NCI-H2029 treated with DMSO at 0.1 percent for 48 hours (cell line): ENCODE measurements at regions not wholly inside any gene's neighbourhood (a gene's known extent, or its start where the extent isn't known, plus 50 kb on each side); places are given as distances from the start of the nearest gene placed in this dataset.

Source experiments
- DNase-seq: peaks from one replicate; lab custom pipeline; 2025; lab: John Stamatoyannopoulos, UW

DNA sequence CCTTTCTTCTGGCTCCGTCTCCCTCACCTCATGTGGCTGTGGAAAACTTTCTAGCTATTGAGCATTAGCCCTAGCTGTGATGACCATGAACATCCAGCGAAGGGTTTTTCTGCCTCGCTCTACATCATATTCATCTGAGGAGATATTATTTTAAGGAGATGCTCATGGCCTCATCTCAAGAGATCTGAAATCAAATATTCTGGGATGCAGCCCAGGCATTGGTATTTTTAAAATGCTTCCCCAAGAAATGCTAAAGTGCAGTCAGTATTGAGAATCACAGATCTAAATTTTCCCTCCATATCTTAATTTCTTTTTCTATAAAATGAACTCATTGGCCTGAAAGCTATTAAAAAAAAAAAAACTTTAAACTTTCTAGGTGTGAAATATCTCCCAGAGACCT lies 238.2 kb upstream of the CELF2 start:
- no peak for DNase-seq

DNA sequence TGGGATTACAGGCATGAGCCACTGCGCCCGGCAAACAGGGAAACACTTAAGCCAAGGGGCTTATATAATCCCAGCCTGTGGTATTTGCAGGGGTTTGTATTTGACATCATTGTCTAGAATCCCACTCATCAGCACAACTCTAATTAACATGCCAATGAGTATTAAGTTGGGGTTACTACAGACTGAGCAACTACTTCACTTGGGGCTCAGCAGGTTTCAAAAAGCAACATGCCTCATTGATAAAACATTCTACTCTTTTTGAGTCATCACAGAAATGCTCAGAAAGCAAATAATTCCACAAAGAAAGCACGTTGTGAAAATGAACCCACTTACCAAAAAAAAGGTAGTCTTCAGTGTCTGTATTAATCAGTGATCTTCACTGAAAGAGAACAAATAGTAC lies 236.9 kb upstream of the CELF2 start:
- no peak for DNase-seq

- DNase-seq: no peak
Observed at GRCh38 chr10:10782603-10783002, 235.1 kb upstream of the CELF2 start.

- no peak for DNase-seq
Observed at GRCh38 chr10:10785627-10786026, 232.0 kb upstream of the CELF2 start.

- no peak for DNase-seq
Observed at GRCh38 chr10:10786109-10787090, 231.3 kb upstream of the CELF2 start.

GRCh38 chr10:10787586-10787985 lies 230.1 kb upstream of the CELF2 start:
- no peak for DNase-seq

GRCh38 chr10:10788761-10789160 lies 228.9 kb upstream of the CELF2 start:
- DNase-seq: no peak

DNA sequence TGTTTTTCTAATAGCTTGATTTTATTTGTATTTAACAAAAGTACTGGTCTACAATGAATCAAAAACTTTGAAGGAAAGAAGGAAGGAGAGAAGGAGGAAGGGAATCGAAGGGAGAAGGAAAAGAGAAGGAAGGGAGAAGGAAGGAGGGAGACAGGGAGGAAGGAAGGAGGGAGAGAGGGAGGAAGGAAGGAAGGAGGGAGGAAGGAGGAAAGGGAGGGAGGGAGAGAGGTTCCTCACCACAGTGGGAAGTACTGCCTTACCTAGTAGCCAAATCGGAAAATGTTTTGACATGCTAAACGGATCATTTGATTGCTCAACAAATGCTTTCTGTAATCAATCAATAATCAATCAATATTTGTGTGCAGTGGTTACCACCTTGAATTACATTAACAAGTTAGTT lies 225.8 kb upstream of the CELF2 start:
- DNase-seq: no peak

- no peak for DNase-seq
Observed at GRCh38 chr10:10792681-10793080, 225.0 kb upstream of the CELF2 start.

- no peak for DNase-seq
Observed at GRCh38 chr10:10794046-10794445, 223.6 kb upstream of the CELF2 start.

GRCh38 chr10:10794791-10795191 lies 222.9 kb upstream of the CELF2 start:
- DNase-seq: no peak

DNA sequence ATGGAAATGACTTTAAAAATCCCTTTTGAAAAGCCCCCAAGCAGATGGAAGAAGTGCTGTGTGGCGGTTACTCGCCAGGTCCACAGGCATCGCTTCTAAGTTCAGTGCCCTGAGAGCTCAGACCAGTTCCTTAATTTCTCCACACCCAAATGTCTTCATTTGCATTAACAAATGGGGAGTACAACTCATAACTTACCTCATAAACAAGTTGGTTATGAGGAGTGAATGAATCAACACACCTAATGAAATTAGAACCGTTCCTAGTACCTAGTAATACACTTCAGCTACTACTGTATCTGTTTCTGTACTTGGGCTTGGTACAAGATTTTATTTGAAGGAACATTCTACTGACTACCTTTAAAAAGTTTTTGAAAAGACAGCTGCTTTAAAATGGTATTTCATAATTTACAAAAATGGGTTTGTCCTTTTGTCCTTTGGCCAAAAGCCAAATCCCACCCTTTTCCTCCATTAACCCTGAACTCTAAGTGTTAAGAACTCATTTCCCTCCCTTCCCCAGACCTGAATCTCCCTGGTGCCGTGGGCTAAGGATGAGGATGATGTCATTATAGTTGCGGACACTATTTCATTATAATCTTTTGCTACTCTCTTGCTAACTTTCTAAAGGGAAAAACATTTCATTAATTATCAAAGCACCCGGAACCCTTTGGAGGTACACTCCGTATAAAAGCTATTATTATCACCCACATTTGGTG lies 221.5 kb upstream of the CELF2 start:
- DNase-seq: no peak

DNA sequence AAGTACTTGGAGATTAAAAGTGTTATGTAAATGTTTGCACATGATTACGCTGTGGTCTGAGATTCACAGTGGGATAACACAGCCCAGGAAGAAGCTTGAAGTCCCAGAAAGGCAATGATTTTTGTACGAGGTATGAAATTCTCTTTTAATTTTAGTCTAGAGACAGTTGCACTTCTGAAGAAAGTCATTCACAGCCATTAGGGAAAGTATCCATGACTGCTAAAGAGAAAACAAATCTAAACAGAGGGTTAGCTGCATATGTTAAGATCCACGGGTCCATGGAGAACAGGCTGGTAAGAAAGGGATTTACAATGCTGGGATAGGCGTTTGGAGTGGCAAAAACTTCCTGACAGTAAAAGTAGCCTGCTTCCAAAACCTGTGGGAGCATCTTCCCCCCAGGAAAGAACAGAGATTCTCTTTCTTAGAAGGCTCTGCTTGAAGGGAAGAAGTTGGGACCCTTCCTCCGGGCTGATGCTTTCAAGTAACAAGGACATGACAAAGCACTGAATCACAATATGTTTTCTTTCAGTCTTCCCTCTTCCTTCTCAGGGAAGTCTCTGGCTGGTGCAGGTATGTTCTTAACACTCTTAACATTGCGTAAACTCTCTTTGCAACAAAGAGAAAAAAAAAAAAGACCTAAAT lies 220.8 kb upstream of the CELF2 start:
- DNase-seq: no peak

GRCh38 chr10:10797513-10797912 lies 220.2 kb upstream of the CELF2 start:
- no peak for DNase-seq

DNA sequence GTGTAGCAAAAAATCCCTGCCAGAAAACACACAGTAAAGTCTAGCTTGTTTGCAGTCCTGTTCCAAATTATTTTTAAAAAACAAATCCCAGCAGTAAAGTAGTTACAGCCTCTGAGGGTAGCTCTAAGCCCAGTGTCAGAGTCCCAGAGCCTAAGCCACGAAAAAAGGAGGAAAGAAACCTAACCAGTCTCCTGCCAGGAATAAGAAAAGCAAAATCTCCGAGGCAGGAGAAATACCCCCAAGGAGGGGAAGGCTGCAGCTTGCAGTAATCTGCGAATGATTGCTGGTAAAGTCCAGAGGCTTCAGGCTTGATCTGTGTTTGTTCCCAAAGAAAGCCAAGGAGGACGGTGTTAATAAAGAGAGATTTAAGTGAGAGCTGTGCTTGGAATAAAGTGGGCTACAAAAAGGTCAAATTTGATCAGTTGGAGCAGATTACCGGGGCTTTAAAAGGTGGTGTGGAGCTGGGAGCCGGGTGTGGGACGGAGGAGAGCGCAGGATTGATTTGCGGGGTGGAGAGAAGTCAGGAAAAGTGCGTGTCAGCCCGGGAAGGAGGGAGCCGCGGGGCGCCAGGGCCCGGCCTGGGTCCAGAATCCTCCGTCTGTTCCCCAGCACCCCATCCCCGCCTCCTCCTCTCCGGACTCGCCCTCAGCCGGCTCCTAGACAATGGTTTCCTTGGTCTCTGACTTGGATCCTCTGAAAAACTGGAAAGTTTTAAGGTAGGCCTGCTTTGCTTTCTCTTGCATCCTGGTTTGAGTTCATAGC lies 219.4 kb upstream of the CELF2 start:
- DNase-seq: no peak

- no peak for DNase-seq
Observed at GRCh38 chr10:10798864-10799192, 218.8 kb upstream of the CELF2 start.

- DNase-seq: no peak
Observed at GRCh38 chr10:10800961-10801360, 216.7 kb upstream of the CELF2 start.

GRCh38 chr10:10803278-10803677 lies 214.4 kb upstream of the CELF2 start:
- DNase-seq: no peak

GRCh38 chr10:10804061-10804460 lies 213.6 kb upstream of the CELF2 start:
- no peak for DNase-seq

- DNase-seq: no peak
Observed at GRCh38 chr10:10804998-10805740, 212.5 kb upstream of the CELF2 start.

DNA sequence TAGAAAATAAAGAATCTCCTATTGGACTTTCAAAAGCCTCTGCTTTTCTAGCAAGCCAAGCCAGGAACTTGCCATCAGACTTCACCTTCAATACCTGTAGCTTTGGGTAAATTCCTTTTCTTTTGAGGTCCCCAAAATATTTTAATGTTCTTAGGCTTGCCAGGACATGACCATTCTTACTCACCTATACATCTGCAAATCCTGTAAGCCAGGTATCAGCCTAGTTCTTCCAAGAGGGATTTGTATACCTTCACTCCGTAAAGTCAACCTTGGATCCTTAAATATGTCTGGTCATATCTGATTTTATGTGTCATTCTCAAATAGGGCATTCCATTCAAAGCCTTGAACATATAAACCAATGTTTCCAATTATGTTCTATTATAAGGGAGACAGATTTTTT lies 210.6 kb upstream of the CELF2 start:
- DNase-seq: no peak
